ENCODE measurements at regions not wholly inside any gene's neighbourhood (a gene's known extent, or its start where the extent isn't known, plus 50 kb on each side); places are given as distances from the start of the nearest gene placed in this dataset.

DNA sequence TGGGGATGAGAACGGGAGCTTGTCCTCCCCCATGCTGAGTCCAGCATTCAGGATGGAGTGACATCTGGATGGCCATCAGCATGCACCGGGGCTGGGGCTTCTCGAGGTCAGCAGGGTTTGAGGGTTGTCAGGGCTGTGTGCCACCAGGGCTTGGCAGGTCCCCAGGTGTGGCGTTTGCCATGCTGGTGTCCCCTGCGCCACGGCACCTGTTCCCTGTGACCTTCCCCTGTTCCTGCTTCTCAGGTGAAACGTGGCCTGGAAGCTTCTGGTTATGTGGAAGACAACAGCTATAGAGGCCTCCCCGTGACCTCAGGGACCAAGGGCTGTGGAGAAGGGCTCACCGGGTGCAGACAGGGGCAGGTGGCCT, 152.4 kb downstream of the KIF26A start:
- H3K27me3 Mint-ChIP-seq: peaks cover 0 to 16% (median 4%) of the 10 kb centered on the region in 5 donors
- no peak overlapping the region for H3K4me3 Mint-ChIP-seq
- ATAC-seq: no peak
- peak in 1 of 10 donors; percentile 31 for DNase-seq
- peaks cover 0 to 12% (median 0%) of the 10 kb centered on the region in 9 donors for H3K9me3 Mint-ChIP-seq
- no peaks in the 10 kb centered on the region for H3K36me3 Mint-ChIP-seq
- POLR2A ChIA-PET: no interaction called here
- no peak overlapping the region for H3K27ac Mint-ChIP-seq
- peaks cover 0 to 2% (median 0%) of the 10 kb centered on the region in 4 donors for H3K4me1 Mint-ChIP-seq

DNA sequence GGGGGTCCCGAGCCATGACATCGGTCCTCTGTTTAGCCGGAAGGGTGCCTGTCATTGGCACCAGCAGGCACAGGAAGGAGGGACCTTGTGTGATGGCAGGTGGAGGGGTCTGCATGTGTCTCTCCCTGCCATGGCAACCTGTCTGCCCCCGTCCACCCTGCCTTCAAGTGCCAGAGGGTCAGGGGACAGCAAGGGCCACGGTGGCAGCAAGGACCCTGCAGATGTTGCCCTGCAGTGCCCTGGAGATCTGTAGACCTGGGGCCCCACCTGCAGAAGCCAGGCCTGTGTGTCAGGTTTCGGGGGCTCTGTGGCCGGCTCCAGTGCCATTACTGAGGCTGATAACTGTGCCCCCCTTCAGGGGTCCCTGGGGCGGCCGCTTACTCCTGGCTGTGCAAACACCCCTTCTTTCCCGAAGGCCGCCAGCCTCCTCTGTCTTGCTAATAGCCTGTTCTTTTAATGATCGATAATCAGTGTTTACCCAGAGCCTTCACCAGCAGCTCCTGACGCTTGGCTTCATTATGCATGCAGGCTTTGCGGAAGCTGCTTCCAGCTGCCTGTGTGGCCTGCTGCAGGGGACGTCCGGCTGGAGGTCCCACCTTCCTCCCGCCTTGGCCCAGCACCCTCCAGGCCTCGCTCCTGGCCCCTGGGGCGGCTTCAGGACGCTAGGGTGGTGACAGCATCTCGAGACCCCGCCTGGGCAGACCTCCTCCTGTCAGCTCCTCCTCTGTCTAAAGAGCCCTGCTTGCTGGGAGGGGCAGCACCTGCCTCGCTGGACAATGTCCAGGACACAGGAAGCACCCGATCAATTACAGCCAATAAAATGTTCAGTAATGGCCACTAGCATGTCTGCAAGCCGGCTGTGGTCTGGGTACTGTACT, 153.0 kb downstream of the KIF26A start:
- Mint-ChIP-seq H3K4me3 (no peak overlapping the region), H3K36me3 (no peaks in the 10 kb centered on the region)
- no peak for ATAC-seq

DNA sequence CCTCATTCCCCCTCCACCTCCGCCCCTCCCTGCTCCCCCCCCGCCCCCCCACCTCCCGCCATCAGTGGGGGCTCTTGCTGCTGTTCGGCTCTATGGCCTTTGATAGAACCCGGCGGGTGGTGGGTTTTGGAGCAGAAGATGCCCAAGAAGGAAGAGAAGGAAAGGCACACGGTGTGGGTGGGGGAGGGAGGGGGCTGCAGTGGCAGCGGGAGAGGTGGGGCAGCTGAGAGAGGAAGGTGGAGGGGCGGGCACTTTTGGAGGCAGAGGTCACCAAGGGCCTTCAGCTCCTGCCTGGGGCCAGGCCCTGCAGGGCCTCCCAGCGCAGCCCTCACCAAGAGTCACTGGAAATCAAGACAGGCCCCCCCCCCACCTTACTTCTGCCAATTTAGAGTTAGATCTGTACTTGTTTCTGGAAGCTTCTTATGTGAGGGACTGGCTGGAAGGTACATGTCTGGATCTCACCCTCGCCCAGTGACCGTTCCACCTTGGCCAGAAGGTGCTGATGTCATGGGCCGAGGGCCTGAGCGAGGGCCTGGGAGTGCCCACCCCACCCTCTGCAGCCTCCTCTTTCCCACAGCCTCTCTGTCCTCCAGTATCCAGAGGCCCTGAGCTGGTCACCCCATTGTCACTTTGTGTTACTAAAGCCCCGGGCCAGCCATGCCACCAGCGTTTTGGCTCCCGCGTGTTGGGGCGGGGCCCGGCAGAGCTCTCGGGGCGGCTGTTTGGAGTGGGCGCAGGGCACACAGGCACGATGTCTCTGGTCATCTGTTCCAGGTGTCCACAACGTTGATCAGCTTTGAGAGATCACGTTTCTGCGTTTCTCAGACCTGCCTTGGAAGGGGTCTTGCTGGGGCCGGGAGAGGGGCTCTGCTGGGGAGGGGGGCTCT, 153.9 kb downstream of the KIF26A start:
- DNase-seq: peak in 1 of 10 donors; percentile 41
- POLR2A ChIA-PET: interaction anchor here (1.3 kb wide), 1 partner anchor 36 kb away, joined by 3 read pairs; no protein-coding TSS in a partner anchor
- peaks cover 0 to 16% (median 4%) of the 10 kb centered on the region in 5 donors for H3K27me3 Mint-ChIP-seq
- peak overlapping the region in 1 of 10 donors; percentile 38 for H3K27ac Mint-ChIP-seq
- ATAC-seq: no peak
- peaks cover 0 to 2% (median 0%) of the 10 kb centered on the region in 4 donors for H3K4me1 Mint-ChIP-seq
- H3K4me3 Mint-ChIP-seq: no peak overlapping the region
- peaks cover 0 to 12% (median 0%) of the 10 kb centered on the region in 9 donors for H3K9me3 Mint-ChIP-seq
- no peaks in the 10 kb centered on the region for H3K36me3 Mint-ChIP-seq

More for the DNA sequence above, 153.0 kb downstream of the KIF26A start:
- Mint-ChIP-seq H3K4me1 (peaks cover 0 to 2% (median 0%) of the 10 kb centered on the region in 4 donors), H3K27me3 (peaks cover 0 to 16% (median 4%) of the 10 kb centered on the region in 5 donors), H3K9me3 (peaks cover 0 to 12% (median 0%) of the 10 kb centered on the region in 9 donors), H3K27ac (no peak overlapping the region)
- peak in 1 of 10 donors; percentile 32 for DNase-seq
- POLR2A ChIA-PET: interaction anchor here (1.3 kb wide), 1 partner anchor 37 kb away, joined by 3 read pairs; no protein-coding TSS in a partner anchor

DNA sequence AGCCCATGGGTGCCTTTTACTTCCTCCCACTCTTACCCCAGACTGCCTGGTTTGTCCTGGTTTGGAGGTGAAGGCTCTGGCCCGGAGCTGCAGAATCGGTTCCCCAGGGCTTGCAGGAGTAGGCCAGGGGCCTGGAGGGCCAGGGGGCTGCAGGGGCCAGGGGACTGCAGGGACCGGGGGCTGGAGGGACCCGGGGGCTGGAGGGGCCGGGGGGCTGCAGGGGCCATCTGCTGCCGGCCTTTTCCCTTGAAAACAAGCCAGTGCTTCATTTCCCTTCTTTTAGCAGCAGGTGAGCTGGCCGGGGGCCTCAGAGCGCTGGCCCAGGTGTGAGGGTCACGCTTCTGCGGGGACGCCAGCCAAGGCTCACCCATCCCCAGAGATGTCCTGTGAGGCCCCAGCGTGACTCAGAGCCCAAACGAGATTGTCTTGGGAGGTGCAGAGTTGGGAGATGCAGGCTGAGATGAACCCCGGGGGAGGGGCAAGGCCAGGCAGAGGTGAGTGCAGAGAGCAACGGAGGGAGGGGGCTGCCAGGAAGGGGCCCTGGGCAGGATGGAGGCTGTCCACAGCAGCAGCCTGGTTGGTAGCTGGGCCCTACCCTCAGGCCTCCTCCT, 154.9 kb downstream of the KIF26A start:
- Mint-ChIP-seq H3K4me1 (peaks cover 0 to 2% (median 0%) of the 10 kb centered on the region in 4 donors), H3K36me3 (no peaks in the 10 kb centered on the region), H3K27ac (peak overlapping the region in 1 of 10 donors; percentile 18), H3K27me3 (peaks cover 0 to 16% (median 4%) of the 10 kb centered on the region in 5 donors), H3K4me3 (no peak overlapping the region), H3K9me3 (peaks cover 0 to 11% (median 0%) of the 10 kb centered on the region in 9 donors)
- peak in 2 of 10 donors; percentile 1 to 51 for DNase-seq
- no peak for ATAC-seq
- POLR2A ChIA-PET: interaction anchor here (0.6 kb wide), 1 partner anchor 1684 kb away, joined by 5 read pairs; no protein-coding TSS in a partner anchor

DNA sequence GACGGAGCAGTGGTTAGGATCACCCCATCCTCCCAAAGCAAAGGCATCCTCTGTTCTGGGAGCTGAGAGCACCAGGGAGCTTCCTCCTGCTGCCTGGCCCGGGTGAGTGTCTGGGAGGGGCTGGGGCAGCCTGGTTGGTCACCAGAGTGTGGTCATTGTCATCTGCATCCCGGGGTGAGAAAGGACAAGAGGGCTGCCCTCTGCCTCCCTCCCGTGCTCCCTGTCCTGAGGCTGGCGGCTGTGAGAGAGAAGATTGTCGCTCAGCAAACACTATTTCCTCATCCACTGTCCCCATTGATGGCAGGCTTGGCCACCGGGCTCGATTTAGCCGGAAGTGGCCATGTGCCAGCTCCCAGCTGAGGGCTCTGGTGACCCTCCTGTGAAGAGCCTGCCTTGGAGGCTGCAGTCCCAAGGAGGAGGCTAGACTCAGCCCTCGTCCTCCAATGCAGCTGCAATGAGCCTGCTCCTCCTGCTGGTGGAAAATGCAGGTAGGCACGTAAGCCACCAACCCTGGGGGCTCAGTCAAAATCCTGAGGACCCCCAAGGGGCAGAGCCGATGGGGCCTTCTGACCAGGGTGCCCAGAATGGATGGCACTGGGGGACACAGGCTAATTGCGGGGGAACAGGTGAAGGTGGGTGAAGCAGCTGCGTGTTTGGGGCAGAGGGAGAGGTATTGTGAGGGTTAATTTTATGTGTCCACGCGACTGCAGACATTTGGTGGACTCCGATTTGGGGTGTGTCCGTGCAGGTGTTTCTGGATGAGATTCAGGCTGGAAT, 155.7 kb downstream of the KIF26A start:
- DNase-seq (peak in 1 of 10 donors; percentile 53), ATAC-seq (no peak)
- no peaks in the 10 kb centered on the region for H3K36me3 Mint-ChIP-seq
- peaks cover 0 to 2% (median 0%) of the 10 kb centered on the region in 4 donors for H3K4me1 Mint-ChIP-seq
- POLR2A ChIA-PET: no interaction called here
- H3K27ac Mint-ChIP-seq: peak overlapping the region in 1 of 10 donors; percentile 18
- peaks cover 0 to 4% (median 0%) of the 10 kb centered on the region in 9 donors for H3K9me3 Mint-ChIP-seq
- H3K4me3 Mint-ChIP-seq: no peak overlapping the region
- peaks cover 0 to 16% (median 4%) of the 10 kb centered on the region in 5 donors for H3K27me3 Mint-ChIP-seq

DNA sequence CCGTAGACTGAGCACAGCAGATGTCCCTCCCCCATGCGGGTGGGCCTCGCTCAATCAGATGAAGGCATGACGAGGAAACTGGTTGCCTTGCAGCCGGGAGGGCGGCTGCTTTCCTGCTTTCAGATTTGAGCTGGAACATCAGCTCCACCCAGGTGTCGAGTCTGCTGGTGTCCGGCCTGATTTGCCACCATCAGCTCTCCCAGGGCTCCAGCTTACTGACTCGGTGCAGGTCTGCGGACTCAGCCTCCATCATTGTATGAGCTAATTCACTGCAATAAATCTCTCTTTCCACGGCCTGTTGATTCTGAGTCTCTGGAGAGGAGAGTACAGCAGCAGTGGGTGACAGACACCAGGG, 156.2 kb downstream of the KIF26A start:
- no peak for ATAC-seq
- peaks cover 0 to 16% (median 4%) of the 10 kb centered on the region in 5 donors for H3K27me3 Mint-ChIP-seq
- POLR2A ChIA-PET: no interaction called here
- peaks cover 0 to 2% (median 0%) of the 10 kb centered on the region in 4 donors for H3K4me1 Mint-ChIP-seq
- H3K4me3 Mint-ChIP-seq: no peak overlapping the region
- no peak for DNase-seq
- H3K9me3 Mint-ChIP-seq: no peaks in the 10 kb centered on the region
- no peaks in the 10 kb centered on the region for H3K36me3 Mint-ChIP-seq
- H3K27ac Mint-ChIP-seq: no peak overlapping the region

DNA sequence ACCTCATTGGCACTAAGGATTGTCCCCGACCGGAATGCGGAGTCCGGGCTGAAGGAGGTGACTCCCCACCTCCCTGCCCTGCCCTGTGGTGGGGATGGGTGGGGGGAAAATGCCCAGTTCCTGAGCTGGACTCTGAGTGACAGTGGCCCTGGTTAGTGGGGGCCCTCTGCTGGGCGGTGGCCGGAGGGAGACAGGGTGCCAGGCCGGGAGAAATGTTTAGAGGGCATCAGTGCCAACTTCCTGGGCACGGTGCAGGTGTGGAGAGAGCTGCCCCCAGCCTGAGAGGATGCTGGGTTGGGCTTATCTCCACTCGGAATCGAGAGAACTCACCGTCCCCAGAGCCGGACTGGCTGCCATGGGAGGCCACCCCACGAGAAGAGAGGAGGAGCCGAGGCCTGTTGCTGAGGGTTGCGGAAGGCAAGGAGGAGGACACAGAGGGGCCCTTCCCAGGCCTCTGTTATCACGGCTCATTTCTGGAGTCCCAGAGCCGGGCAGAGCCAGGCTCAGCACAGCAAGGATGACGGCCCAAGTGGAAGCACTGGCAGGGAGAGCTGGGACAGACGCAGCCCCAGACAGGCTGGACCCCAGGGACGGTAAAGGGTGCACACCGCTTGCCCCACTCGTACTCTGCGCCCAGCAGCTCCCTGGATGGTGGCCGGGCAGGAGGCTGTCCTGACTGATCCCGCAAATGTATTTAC, 156.7 kb downstream of the KIF26A start:
- ATAC-seq: no peak
- no peaks in the 10 kb centered on the region for H3K36me3 Mint-ChIP-seq
- peaks cover 0 to 2% (median 0%) of the 10 kb centered on the region in 4 donors for H3K4me1 Mint-ChIP-seq
- peaks cover 0 to 16% (median 4%) of the 10 kb centered on the region in 5 donors for H3K27me3 Mint-ChIP-seq
- peak in 1 of 10 donors; percentile 36 for DNase-seq
- H3K9me3 Mint-ChIP-seq: no peaks in the 10 kb centered on the region
- POLR2A ChIA-PET: no interaction called here
- no peak overlapping the region for H3K4me3 Mint-ChIP-seq
- H3K27ac Mint-ChIP-seq: no peak overlapping the region

DNA sequence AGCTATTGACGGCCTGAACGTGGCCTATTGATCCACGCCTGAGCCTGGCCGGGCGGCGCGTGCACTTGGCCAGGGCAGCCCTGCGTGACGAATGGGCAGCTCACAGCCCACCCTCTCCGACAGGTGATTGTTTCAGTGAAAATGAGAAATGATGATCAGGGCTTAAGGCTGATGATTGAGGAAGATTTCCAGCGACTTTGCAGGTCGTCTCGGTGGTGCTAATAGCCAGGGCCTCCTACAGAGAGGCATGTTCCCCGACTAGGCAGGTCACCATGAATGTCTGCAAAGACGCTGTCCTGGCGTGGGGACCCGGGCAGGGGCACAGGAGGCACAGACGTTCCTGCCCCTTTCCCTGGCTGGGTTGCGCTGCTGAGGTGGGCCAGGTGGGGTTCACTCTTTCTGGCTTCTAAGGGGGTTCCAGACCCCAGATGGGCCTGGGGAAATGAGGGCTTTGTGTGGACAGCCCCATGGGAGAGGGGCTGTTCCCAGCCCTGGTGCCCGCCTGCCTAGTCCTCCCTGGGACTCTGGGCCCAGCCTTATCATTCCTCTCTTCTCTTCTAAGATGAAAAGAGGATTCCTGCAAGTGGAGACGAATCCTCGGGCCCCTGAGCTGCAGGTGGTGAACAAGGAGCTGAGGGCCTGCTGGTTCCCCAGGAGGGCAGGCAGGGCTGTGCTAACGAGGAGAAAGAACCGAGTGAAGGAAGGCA, 157.4 kb downstream of the KIF26A start:
- Mint-ChIP-seq H3K4me3 (no peak overlapping the region), H3K27me3 (peaks cover 0 to 16% (median 4%) of the 10 kb centered on the region in 5 donors), H3K36me3 (no peaks in the 10 kb centered on the region), H3K9me3 (no peaks in the 10 kb centered on the region), H3K4me1 (peaks cover 0 to 2% (median 0%) of the 10 kb centered on the region in 4 donors), H3K27ac (peak overlapping the region in 1 of 10 donors; percentile 85)
- DNase-seq (peak in 2 of 10 donors; percentile 1 to 24), ATAC-seq (no peak)
- POLR2A ChIA-PET: no interaction called here

DNA sequence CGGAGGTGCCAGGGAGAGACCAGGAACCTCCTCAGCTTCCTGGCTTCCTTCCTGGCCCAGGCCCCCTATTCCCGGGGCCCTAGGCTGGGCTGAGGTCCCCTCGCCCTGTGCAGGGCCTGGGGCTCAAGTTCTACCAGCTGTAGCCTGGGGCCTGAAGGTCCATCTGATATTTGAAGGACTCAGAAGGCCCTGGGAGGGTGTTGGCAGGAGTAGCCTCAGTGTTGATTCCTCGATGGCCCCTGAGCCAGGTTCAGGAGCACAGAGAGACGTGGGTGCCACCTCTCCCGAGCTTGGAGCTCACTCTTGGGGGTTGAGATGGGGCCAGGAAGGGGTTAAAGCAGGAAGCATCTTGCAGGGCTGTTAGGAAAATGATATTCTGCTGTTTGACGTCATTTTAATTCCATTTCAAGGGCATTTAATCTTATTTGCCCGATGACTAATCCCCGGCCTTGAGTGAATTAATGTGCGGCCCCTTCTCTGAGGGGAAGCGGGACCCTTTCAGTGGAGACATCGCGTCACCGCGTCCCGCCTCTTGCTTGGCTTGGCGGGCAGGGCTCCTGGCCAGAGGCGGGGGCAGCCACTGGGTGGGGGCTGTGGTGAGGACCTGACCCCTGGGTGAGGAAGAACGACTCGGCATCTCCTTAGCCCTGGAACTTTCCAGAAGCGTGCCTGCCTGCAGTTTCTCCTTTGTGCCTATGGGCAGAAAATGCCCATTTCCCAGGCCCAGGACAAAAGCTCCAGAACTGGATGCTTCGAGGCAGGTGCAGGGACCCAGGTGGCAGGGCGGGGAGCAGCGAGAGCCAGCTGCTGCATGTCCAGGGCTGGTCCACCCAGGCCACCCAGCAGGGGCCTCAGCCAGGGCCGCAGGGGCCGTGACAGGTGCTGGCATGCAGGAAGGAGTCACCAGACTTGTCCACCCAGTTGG, 158.3 kb downstream of the KIF26A start:
- Mint-ChIP-seq H3K36me3 (no peaks in the 10 kb centered on the region), H3K9me3 (peaks cover 0 to 4% (median 0%) of the 10 kb centered on the region in 9 donors), H3K4me3 (no peak overlapping the region), H3K27me3 (peaks cover 0 to 16% (median 4%) of the 10 kb centered on the region in 5 donors), H3K27ac (peak overlapping the region in 1 of 10 donors; percentile 85), H3K4me1 (peaks cover 0 to 6% (median 3%) of the 10 kb centered on the region in 4 donors)
- DNase-seq (peak in 2 of 10 donors; percentile 4 to 50), ATAC-seq (no peak)
- POLR2A ChIA-PET: no interaction called here

DNA sequence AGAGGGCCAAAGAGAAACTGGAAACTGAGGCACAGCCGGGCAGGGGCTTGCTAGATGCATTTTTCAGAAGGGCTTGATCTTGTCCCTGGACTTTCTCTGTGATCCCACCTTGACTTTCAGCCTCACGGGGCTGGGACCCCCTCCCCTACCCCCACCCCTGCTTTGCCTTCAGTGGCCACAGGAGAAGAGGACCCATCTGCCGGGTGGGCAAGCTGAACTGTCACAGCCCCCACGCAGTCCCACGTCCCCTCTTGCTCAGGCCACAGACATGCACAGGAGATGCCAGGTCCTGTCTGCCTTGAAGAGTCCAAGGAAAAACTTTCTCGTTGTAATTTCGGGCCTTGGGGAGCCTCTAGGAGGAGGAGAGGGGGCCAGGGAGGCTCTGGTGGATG, 158.9 kb downstream of the KIF26A start:
- ATAC-seq: no peak
- DNase-seq: peak in 1 of 10 donors; percentile 58
- Mint-ChIP-seq H3K4me3 (no peak overlapping the region), H3K4me1 (peaks cover 0 to 7% (median 3%) of the 10 kb centered on the region in 4 donors), H3K36me3 (no peaks in the 10 kb centered on the region), H3K9me3 (peaks cover 0 to 4% (median 0%) of the 10 kb centered on the region in 9 donors), H3K27me3 (peaks cover 0 to 16% (median 4%) of the 10 kb centered on the region in 5 donors), H3K27ac (peak overlapping the region in 1 of 10 donors; percentile 10)
- POLR2A ChIA-PET: no interaction called here

All from naive thymus-derived CD8-positive, alpha-beta T cell (primary cell).